GM18951 (cell line): ENCODE measurements at regions not wholly inside any gene's neighbourhood (a gene's known extent, or its start where the extent isn't known, plus 50 kb on each side); places are given as distances from the start of the nearest gene placed in this dataset.
"Not testable (repeated sequence)": the region's sequence is repeated elsewhere in the genome, so short reads cannot be mapped to it uniquely, and the experiment has no call there.

Source experiments
- POLR2A ChIP-seq: IDR thresholded peaks from 4 replicates; pipeline ENCODE4 v1.6.1; 2011; ENCODE audit warnings: mild to moderate bottlenecking; ENCODE audit not compliant: insufficient read length, insufficient read depth; ENCODE audit errors: extremely low read depth
- in situ Hi-C: fragments of 300-500 bp; cut with MboI; formaldehyde crosslinking; loops from one replicate; pipeline ENCODE4 v1.12.0; 2022; ENCODE audit warnings: low sequenced_read_pairs, mixed read lengths, inconsistent platforms; ENCODE audit not compliant: unreplicated experiment

- in situ Hi-C loops, result loop anchor here (10.0 kb wide), 1 partner anchor 195 kb away; the partner anchor contains the start of gene BCL2A1
- TF ChIP-seq POLR2A, result no peak
Measured at GRCh38 chr15:79779746-79780145, 117.1 kb downstream of the MTHFS start.

- in situ Hi-C loops, result not testable (repeated sequence)
Measured at GRCh38 chr15:79782307-79782706, 114.5 kb downstream of the MTHFS start.
